Sigmoid colon (tissue), 6 donors: ENCODE measurements at regions not wholly inside any gene's neighbourhood (a gene's known extent, or its start where the extent isn't known, plus 50 kb on each side); places are given as distances from the start of the nearest gene placed in this dataset.

Experiments used
- DNase-seq: peaks from one replicate; pipeline ENCODE4 v3.0.0-alpha.2; 2019
- H3K27ac ChIP-seq, 4 donors: fragments of 200-600 bp; sonication (generic); one replicate each; pipeline ENCODE4 v1.5.1; 2016 to 2019; ENCODE audit warnings: mild to moderate bottlenecking in 1 of 4
- H3K27me3 ChIP-seq, 3 donors: fragments of 200-600 bp; sonication (generic); one replicate each; pipeline ENCODE4 v1.5.1; 2019; ENCODE audit warnings: mild to moderate bottlenecking in 1 of 3
- H3K36me3 ChIP-seq, 4 donors: fragments of 200-600 bp; sonication (generic); one replicate each; pipeline ENCODE4 v1.5.1; 2016 to 2019
- H3K4me1 ChIP-seq, 4 donors: fragments of 200-600 bp; sonication (generic); one replicate each; pipeline ENCODE4 v1.5.1; 2017 to 2019
- H3K4me3 ChIP-seq, 4 donors: fragments of 200-600 bp; sonication (generic); one replicate each; pipeline ENCODE4 v1.5.1; 2017 to 2019; ENCODE audit warnings: mild to moderate bottlenecking in 2 of 4, moderate library complexity in 1 of 4
- H3K9me3 ChIP-seq, 4 donors: fragments of 200-600 bp in 3 of 4; sonication (generic) in 3 of 4; one replicate each; pipeline versions ENCODE4 v1.5.1 to v1.6.1; 2013 to 2019
- EP300 ChIP-seq, 4 donors: sonication (generic); formaldehyde crosslinking; IDR thresholded peaks; one replicate each; pipeline ENCODE4 v1.6.1; 2017; ENCODE audit warnings: antibody characterized with exemption in 4 of 4
- POLR2A ChIP-seq, 2 donors: fragments of 450-650 bp; IDR thresholded peaks; one replicate each; pipeline ENCODE4 v1.6.1; 2016; ENCODE audit warnings: antibody characterized with exemption in 2 of 2, mild to moderate bottlenecking in 2 of 2, moderate library complexity in 2 of 2
- POLR2AphosphoS5 ChIP-seq, 4 donors: sonication (generic); formaldehyde crosslinking; IDR thresholded peaks; one replicate each; pipeline ENCODE4 v1.6.1; 2017; ENCODE audit warnings: antibody characterized with exemption in 4 of 4
- WGBS, 2 donors: extraction: QIAGEN DNeasy Blood & Tissue Kit; methylation state at CpG; one replicate each; pipeline ENCODE4 v1.1.7; 2013; 5-methylcytosine and 5-hydroxymethylcytosine counted together
- intact Hi-C: fragments of 100-400 bp; cut with DNase I; formaldehyde crosslinking; loops from one replicate; pipeline ENCODE4 v1.15.1; 2023
- TF ChIP-seq, protein P1 (sequence below), 4 experiments: fragments of 450-650 bp in 3 of 4; fragments of 200-600 bp in 1 of 4; IDR thresholded peaks; one replicate each; pipeline ENCODE4 v1.5.1; 2016 to 2019; ENCODE audit warnings: antibody characterized with exemption in 4 of 4, mild to moderate bottlenecking in 3 of 4, moderate library complexity in 2 of 4
- donor health status: healthy with polysubstance abuse.
- donor health status: healthy.

DNA sequence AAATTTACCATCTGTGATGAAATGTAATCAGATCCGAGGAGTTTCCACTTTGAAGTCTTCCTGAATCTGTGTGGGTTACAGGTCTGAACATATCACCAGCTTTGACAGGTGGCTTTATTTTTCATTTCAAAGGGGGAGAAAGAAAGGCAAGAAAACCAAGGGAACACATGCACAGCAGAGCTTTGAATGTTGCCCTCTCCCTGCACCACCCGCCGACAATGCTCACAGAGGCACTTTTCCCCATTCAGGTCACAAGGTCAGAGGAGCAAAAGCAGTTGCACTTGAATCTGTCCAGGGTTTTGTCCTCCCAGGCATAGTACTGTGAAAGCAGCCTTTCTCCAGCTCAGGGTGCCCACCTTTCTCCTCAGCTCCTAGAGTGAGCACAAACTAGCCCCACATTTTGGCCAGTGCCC, 130.2 kb downstream of the OSR1 start:
- TF ChIP-seq EP300 (IDR thresholded peaks at IDR 0.05) (no peak), POLR2A (IDR thresholded peaks at IDR 0.05) (no peak), POLR2AphosphoS5 (IDR thresholded peaks at IDR 0.05) (no peak)
- TF ChIP-seq, protein P1, sequence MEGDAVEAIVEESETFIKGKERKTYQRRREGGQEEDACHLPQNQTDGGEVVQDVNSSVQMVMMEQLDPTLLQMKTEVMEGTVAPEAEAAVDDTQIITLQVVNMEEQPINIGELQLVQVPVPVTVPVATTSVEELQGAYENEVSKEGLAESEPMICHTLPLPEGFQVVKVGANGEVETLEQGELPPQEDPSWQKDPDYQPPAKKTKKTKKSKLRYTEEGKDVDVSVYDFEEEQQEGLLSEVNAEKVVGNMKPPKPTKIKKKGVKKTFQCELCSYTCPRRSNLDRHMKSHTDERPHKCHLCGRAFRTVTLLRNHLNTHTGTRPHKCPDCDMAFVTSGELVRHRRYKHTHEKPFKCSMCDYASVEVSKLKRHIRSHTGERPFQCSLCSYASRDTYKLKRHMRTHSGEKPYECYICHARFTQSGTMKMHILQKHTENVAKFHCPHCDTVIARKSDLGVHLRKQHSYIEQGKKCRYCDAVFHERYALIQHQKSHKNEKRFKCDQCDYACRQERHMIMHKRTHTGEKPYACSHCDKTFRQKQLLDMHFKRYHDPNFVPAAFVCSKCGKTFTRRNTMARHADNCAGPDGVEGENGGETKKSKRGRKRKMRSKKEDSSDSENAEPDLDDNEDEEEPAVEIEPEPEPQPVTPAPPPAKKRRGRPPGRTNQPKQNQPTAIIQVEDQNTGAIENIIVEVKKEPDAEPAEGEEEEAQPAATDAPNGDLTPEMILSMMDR (IDR thresholded peaks at IDR 0.05): no peak
- Histone ChIP-seq H3K9me3 (no peaks in the 10 kb centered on the region), H3K36me3 (no peaks in the 10 kb centered on the region), H3K4me3 (no peak overlapping the region), H3K4me1 (peaks cover 0 to 6% (median 0%) of the 10 kb centered on the region in 4 donors), H3K27me3 (no peaks in the 10 kb centered on the region), H3K27ac (no peak overlapping the region)
- no peak for DNase-seq
- 84 to 87% methylated on average over 3 of the region's 3 CpGs for WGBS, 2 donors
- intact Hi-C loops: no loop called here

- no peak for DNase-seq
- TF ChIP-seq EP300 (IDR thresholded peaks at IDR 0.05) (no peak), POLR2A (IDR thresholded peaks at IDR 0.05) (no peak), POLR2AphosphoS5 (IDR thresholded peaks at IDR 0.05) (no peak)
- TF ChIP-seq, protein P1 (IDR thresholded peaks at IDR 0.05): no peak
- no peaks in the 10 kb centered on the region for H3K36me3 ChIP-seq
- no peak overlapping the region for H3K27ac ChIP-seq
- no peaks in the 10 kb centered on the region for H3K9me3 ChIP-seq
- 87 to 93% methylated on average over 4 of the region's 4 CpGs for WGBS, 2 donors
- H3K4me1 ChIP-seq: peaks cover 0 to 6% (median 0%) of the 10 kb centered on the region in 4 donors
- H3K27me3 ChIP-seq: no peaks in the 10 kb centered on the region
- H3K4me3 ChIP-seq: no peak overlapping the region
- intact Hi-C loops: no loop called here
These were observed 131.6 kb downstream of the OSR1 start for GRCh38 chr2:19226871-19227270.

GRCh38 chr2:19226386-19226785, 132.0 kb downstream of the OSR1 start:
- WGBS, 2 donors: 75 to 86% methylated on average over 6 of the region's 6 CpGs
- intact Hi-C loops: no loop called here
- no peak for DNase-seq
- no peaks in the 10 kb centered on the region for H3K9me3 ChIP-seq
- no peaks in the 10 kb centered on the region for H3K36me3 ChIP-seq
- no peaks in the 10 kb centered on the region for H3K27me3 ChIP-seq
- H3K27ac ChIP-seq: no peak overlapping the region
- TF ChIP-seq POLR2AphosphoS5 (IDR thresholded peaks at IDR 0.05) (no peak), EP300 (IDR thresholded peaks at IDR 0.05) (no peak), POLR2A (IDR thresholded peaks at IDR 0.05) (no peak)
- TF ChIP-seq, protein P1 (IDR thresholded peaks at IDR 0.05): no peak
- H3K4me3 ChIP-seq: no peak overlapping the region
- H3K4me1 ChIP-seq: peaks cover 0 to 6% (median 0%) of the 10 kb centered on the region in 4 donors

- no peaks in the 10 kb centered on the region for H3K9me3 ChIP-seq
- H3K4me3 ChIP-seq: no peak overlapping the region
- intact Hi-C loops: no loop called here
- peaks cover 0 to 6% (median 0%) of the 10 kb centered on the region in 4 donors for H3K4me1 ChIP-seq
- TF ChIP-seq, protein P1 (IDR thresholded peaks at IDR 0.05): no peak
- TF ChIP-seq POLR2AphosphoS5 (IDR thresholded peaks at IDR 0.05): no peak
- TF ChIP-seq POLR2A (IDR thresholded peaks at IDR 0.05): no peak
- TF ChIP-seq EP300 (IDR thresholded peaks at IDR 0.05): no peak
- DNase-seq: no peak
- WGBS, 2 donors: 94 to 97% methylated on average over 1 of the region's 1 CpG
- no peaks in the 10 kb centered on the region for H3K36me3 ChIP-seq
- no peak overlapping the region for H3K27ac ChIP-seq
- H3K27me3 ChIP-seq: no peaks in the 10 kb centered on the region
These were observed 132.5 kb downstream of the OSR1 start for GRCh38 chr2:19225931-19226330.

- no peak for TF ChIP-seq POLR2AphosphoS5 (IDR thresholded peaks at IDR 0.05)
- no peak for TF ChIP-seq POLR2A (IDR thresholded peaks at IDR 0.05)
- TF ChIP-seq, protein P1 (IDR thresholded peaks at IDR 0.05): no peak
- no peak for TF ChIP-seq EP300 (IDR thresholded peaks at IDR 0.05)
- Histone ChIP-seq H3K4me1 (peaks cover 0 to 6% (median 0%) of the 10 kb centered on the region in 4 donors), H3K27ac (no peak overlapping the region), H3K27me3 (no peaks in the 10 kb centered on the region), H3K4me3 (no peak overlapping the region), H3K9me3 (no peaks in the 10 kb centered on the region), H3K36me3 (no peaks in the 10 kb centered on the region)
- DNase-seq: no peak
- intact Hi-C loops: no loop called here
These were observed 133.3 kb downstream of the OSR1 start for GRCh38 chr2:19225126-19225525.
